ENCODE measurements at regions not wholly inside any gene's neighbourhood (a gene's known extent, or its start where the extent isn't known, plus 50 kb on each side); places are given as distances from the start of the nearest gene placed in this dataset.

- H3K27ac ChIP-seq (ENCODE audit: extremely low read depth, low read depth, low read length), result no peak overlapping the region
- no peaks in the 10 kb centered on the region for H3K9me3 ChIP-seq (ENCODE audit: control insufficient read depth, insufficient read depth, low read depth, low read length)
- ChIA-PET POLR2A (no interaction called here), CTCF (no interaction called here)
- no peaks in the 10 kb centered on the region for H3K4me1 ChIP-seq (ENCODE audit: control insufficient read depth, insufficient read depth, low read length)
- H3K36me3 ChIP-seq (ENCODE audit: control insufficient read depth in 2 of 2, insufficient read depth in 1 of 2, low read length in 2 of 2), result no peaks in the 10 kb centered on the region
- no peak overlapping the region for H3K4me3 ChIP-seq (ENCODE audit: low read depth, low read length)
- no peak for TF ChIP-seq ZNF629 (tag by site-specific recombination; IDR thresholded peaks at IDR 0.05)
- TF ChIP-seq ZNF596 (tag by site-specific recombination; IDR thresholded peaks at IDR 0.05), result no peak
- no peak for TF ChIP-seq ZSCAN18 (tag by site-specific recombination; IDR thresholded peaks at IDR 0.05)
- no peak for TF ChIP-seq MZF1 (tag by site-specific recombination; IDR thresholded peaks at IDR 0.05; ENCODE audit: borderline replicate concordance)
- no peak for TF ChIP-seq ZNF624 (tag by site-specific recombination; IDR thresholded peaks at IDR 0.05)
- TF ChIP-seq ZNF510 (tag by site-specific recombination; IDR thresholded peaks at IDR 0.05; ENCODE audit: insufficient replicate concordance), result no peak
- TF ChIP-seq, protein P1, sequence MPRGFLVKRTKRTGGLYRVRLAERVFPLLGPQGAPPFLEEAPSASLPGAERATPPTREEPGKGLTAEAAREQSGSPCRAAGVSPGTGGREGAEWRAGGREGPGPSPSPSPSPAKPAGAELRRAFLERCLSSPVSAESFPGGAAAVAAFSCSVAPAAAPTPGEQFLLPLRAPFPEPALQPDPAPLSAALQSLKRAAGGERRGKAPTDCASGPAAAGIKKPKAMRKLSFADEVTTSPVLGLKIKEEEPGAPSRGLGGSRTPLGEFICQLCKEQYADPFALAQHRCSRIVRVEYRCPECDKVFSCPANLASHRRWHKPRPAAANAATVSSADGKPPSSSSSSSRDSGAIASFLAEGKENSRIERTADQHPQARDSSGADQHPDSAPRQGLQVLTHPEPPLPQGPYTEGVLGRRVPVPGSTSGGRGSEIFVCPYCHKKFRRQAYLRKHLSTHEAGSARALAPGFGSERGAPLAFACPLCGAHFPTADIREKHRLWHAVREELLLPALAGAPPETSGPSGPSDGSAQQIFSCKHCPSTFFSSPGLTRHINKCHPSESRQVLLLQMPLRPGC (tag by site-specific recombination; IDR thresholded peaks at IDR 0.05), result no peak
- no peak for TF ChIP-seq REPIN1 (tag by site-specific recombination; IDR thresholded peaks at IDR 0.05; ENCODE audit: low read depth)
- no peak for TF ChIP-seq FEZF1 (tag by site-specific recombination; IDR thresholded peaks at IDR 0.05)
- no peak for TF ChIP-seq ZNF600 (tag by site-specific recombination; IDR thresholded peaks at IDR 0.05)
- TF ChIP-seq ZNF394 (tag by site-specific recombination; IDR thresholded peaks at IDR 0.05; ENCODE audit: borderline replicate concordance), result no peak
- TF ChIP-seq PRDM2 (tag by site-specific recombination; IDR thresholded peaks at IDR 0.05; ENCODE audit: borderline replicate concordance), result no peak
These were observed 178.7 kb upstream of the SH3BP4 start for GRCh38 chr2:234773129-234773528.

GRCh38 chr2:234772733-234773060 lies 179.1 kb upstream of the SH3BP4 start:
- H3K9me3 ChIP-seq (ENCODE audit: control insufficient read depth, insufficient read depth, low read depth, low read length), result no peaks in the 10 kb centered on the region
- no peak overlapping the region for H3K4me3 ChIP-seq (ENCODE audit: low read depth, low read length)
- CTCF ChIA-PET, result interaction anchor here (0.6 kb wide), 1 partner anchor 26 kb away, joined by 3 read pairs; no protein-coding TSS in a partner anchor
- no peaks in the 10 kb centered on the region for H3K36me3 ChIP-seq (ENCODE audit: control insufficient read depth in 2 of 2, insufficient read depth in 1 of 2, low read length in 2 of 2)
- H3K27ac ChIP-seq (ENCODE audit: extremely low read depth, low read depth, low read length), result no peak overlapping the region
- POLR2A ChIA-PET, result no interaction called here
- H3K4me1 ChIP-seq (ENCODE audit: control insufficient read depth, insufficient read depth, low read length), result no peaks in the 10 kb centered on the region
- TF ChIP-seq TCF7L2 (IDR thresholded peaks at IDR 0.05; ENCODE audit: borderline replicate concordance, low read depth, low read length) (no peak), ZNF211 (tag by site-specific recombination; IDR thresholded peaks at IDR 0.05; ENCODE audit: low read depth) (no peak), ZIC2 (tag by site-specific recombination; IDR thresholded peaks at IDR 0.05) (no peak), ZNF280C (tag by site-specific recombination; IDR thresholded peaks at IDR 0.05) (no peak), ZNF169 (tag by site-specific recombination; IDR thresholded peaks at IDR 0.05) (no peak), SCRT2 (tag by site-specific recombination; IDR thresholded peaks at IDR 0.05) (no peak), ZNF16 (tag by site-specific recombination; IDR thresholded peaks at IDR 0.05; ENCODE audit: low read depth) (no peak), ZNF792 (tag by site-specific recombination; IDR thresholded peaks at IDR 0.05) (no peak), ZSCAN23 (tag by site-specific recombination; IDR thresholded peaks at IDR 0.05) (no peak), GFI1B (tag by site-specific recombination; IDR thresholded peaks at IDR 0.05) (no peak), ZNF777 (tag by site-specific recombination; IDR thresholded peaks at IDR 0.05; ENCODE audit: borderline replicate concordance) (no peak), EGR2 (tag by site-specific recombination; IDR thresholded peaks at IDR 0.05; ENCODE audit: low read depth) (no peak)

All from HEK293 (cell line).